ENCODE measurements at regions not wholly inside any gene's neighbourhood (a gene's known extent, or its start where the extent isn't known, plus 50 kb on each side); places are given as distances from the start of the nearest gene placed in this dataset.
"Not testable (repeated sequence)": the region's sequence is repeated elsewhere in the genome, so short reads cannot be mapped to it uniquely, and the experiment has no call there.

DNA sequence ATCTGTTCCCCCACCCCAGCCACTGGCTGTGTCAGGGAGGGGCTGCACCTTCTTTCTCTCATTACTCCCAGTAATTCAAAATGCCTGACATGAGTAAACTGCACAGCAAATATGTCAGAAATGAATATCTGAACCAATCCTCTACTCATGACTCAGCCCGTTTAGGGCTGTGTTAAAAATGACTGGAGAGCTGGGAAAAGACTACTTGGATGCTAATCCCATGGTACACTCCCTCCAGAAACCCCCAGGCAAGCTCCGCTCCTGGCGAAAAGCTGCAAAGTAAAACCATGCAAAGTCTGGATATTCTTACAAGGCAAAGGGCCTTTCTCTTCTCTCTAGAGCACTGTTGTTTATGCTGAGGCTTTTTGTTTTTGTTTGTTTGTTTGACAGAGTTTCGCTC, 448.1 kb upstream of the DYNLRB2 start (continued):
- no peak for TF ChIP-seq KAT7 (CRISPR knock-in tag; IDR thresholded peaks at IDR 0.05; ENCODE audit: borderline replicate concordance)
- TF ChIP-seq, protein P1, sequence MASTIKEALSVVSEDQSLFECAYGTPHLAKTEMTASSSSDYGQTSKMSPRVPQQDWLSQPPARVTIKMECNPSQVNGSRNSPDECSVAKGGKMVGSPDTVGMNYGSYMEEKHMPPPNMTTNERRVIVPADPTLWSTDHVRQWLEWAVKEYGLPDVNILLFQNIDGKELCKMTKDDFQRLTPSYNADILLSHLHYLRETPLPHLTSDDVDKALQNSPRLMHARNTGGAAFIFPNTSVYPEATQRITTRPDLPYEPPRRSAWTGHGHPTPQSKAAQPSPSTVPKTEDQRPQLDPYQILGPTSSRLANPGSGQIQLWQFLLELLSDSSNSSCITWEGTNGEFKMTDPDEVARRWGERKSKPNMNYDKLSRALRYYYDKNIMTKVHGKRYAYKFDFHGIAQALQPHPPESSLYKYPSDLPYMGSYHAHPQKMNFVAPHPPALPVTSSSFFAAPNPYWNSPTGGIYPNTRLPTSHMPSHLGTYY (CRISPR knock-in tag; IDR thresholded peaks at IDR 0.05) = no peak

DNA sequence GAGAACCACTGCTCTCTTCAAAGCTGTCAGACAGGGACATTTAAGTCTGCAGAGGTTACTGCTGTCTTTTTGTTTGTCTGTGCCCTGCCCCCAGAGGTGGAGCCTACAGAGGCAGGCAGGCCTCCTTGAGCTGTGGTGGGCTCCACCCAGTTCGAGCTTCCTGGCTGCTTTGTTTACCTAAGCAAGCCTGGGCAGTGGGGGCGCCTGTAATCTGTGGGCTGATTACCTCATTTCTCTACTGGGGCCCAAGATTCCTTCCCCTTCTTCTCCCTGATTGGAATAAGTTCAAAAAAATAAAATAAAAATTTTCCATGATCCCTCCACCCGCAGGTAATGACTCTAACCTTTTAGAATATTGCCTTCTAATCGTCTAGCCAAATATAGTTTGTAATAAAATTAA, 449.3 kb upstream of the DYNLRB2 start:
- ATAC-seq (peak; percentile 82), DNase-seq (ENCODE audit: low spot score) (peak; percentile 25)
- H3K4me3 Mint-ChIP-seq; POLR2A ChIA-PET; CTCF ChIA-PET; H3K36me3 Mint-ChIP-seq; H3K9me3 Mint-ChIP-seq; H3K27ac Mint-ChIP-seq; H3K27me3 Mint-ChIP-seq (ENCODE audit: low read depth): not testable (repeated sequence)
- H3K4me1 Mint-ChIP-seq = peaks cover 12% of the 10 kb centered on the region

DNA sequence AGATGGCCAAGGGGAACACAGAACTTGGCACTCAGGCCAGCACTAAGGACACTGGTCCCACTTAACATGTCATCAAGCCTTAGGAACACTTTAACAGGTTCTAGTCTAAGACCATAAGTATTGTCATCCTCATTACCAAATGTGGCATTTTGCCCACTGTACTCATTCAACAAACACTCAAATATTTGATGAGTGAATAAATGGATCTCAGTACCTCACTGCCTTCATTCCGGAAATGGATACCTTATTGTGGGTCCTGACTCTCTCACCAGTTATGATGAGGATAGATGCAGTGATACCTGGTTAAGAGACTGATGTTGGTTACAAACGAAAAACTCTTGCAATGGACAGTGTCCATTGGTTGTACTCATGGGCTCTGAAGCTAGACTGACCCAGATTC, 455.2 kb upstream of the DYNLRB2 start:
- Mint-ChIP-seq H3K36me3 (no peaks in the 10 kb centered on the region), H3K27me3 (ENCODE audit: low read depth) (no peaks in the 10 kb centered on the region), H3K9me3 (no peaks in the 10 kb centered on the region), H3K4me3 (no peak overlapping the region), H3K4me1 (peaks cover 7% of the 10 kb centered on the region; the same call in 1 of the 2 replicates), H3K27ac (no peak overlapping the region)
- DNase-seq (ENCODE audit: low spot score) (no peak), ATAC-seq (no peak)
- POLR2A ChIA-PET = no interaction called here
- TF ChIP-seq, protein P2, sequence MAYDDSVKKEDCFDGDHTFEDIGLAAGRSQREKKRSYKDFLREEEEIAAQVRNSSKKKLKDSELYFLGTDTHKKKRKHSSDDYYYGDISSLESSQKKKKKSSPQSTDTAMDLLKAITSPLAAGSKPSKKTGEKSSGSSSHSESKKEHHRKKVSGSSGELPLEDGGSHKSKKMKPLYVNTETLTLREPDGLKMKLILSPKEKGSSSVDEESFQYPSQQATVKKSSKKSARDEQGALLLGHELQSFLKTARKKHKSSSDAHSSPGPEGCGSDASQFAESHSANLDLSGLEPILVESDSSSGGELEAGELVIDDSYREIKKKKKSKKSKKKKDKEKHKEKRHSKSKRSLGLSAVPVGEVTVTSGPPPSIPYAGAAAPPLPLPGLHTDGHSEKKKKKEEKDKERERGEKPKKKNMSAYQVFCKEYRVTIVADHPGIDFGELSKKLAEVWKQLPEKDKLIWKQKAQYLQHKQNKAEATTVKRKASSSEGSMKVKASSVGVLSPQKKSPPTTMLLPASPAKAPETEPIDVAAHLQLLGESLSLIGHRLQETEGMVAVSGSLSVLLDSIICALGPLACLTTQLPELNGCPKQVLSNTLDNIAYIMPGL (CRISPR knock-in tag; IDR thresholded peaks at IDR 0.05) = no peak
- TF ChIP-seq, protein P3, sequence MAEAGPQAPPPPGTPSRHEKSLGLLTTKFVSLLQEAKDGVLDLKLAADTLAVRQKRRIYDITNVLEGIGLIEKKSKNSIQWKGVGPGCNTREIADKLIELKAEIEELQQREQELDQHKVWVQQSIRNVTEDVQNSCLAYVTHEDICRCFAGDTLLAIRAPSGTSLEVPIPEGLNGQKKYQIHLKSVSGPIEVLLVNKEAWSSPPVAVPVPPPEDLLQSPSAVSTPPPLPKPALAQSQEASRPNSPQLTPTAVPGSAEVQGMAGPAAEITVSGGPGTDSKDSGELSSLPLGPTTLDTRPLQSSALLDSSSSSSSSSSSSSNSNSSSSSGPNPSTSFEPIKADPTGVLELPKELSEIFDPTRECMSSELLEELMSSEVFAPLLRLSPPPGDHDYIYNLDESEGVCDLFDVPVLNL (CRISPR knock-in tag; IDR thresholded peaks at IDR 0.05; ENCODE audit: borderline replicate concordance, low read depth) = no peak
- TF ChIP-seq, protein P4, sequence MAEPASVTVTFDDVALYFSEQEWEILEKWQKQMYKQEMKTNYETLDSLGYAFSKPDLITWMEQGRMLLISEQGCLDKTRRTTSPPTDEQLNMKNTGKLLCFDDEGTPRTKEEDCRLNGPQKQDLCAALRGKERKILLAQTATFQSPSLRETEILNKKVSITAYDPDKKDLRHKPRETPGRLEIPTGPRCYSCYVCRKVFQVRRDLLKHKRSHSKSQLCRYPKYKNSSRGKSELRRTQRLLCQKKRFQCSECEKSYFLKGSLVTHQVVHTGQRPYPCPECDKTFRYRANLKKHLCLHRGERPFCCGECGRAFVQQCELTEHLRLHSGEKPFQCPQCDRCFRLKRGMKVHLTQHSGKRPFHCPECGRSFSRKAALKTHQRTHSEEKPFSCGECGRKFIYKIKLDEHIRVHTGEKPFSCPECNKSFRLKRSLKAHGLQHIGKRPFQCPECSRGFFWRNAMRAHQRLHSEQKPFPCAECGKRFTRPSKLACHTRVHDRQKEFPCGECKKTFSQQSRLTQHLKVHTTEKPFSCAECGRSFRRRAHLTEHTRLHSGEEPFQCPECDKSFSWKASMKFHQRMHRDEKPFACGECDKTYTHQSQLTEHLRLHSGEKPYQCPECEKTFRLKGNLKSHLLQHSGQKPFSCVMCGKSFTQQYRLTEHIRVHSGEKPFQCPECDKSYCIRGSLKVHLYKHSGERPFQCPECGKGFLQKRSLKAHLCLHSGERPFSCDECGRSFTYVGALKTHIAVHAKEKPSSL (CRISPR knock-in tag; conservative IDR thresholded peaks at IDR 0.05) = no peak
- TF ChIP-seq, protein P5, sequence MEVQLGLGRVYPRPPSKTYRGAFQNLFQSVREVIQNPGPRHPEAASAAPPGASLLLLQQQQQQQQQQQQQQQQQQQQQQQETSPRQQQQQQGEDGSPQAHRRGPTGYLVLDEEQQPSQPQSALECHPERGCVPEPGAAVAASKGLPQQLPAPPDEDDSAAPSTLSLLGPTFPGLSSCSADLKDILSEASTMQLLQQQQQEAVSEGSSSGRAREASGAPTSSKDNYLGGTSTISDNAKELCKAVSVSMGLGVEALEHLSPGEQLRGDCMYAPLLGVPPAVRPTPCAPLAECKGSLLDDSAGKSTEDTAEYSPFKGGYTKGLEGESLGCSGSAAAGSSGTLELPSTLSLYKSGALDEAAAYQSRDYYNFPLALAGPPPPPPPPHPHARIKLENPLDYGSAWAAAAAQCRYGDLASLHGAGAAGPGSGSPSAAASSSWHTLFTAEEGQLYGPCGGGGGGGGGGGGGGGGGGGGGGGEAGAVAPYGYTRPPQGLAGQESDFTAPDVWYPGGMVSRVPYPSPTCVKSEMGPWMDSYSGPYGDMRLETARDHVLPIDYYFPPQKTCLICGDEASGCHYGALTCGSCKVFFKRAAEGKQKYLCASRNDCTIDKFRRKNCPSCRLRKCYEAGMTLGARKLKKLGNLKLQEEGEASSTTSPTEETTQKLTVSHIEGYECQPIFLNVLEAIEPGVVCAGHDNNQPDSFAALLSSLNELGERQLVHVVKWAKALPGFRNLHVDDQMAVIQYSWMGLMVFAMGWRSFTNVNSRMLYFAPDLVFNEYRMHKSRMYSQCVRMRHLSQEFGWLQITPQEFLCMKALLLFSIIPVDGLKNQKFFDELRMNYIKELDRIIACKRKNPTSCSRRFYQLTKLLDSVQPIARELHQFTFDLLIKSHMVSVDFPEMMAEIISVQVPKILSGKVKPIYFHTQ (CRISPR knock-in tag; IDR thresholded peaks at IDR 0.05) = no peak
- TF ChIP-seq EMX1 (CRISPR knock-in tag; IDR thresholded peaks at IDR 0.05) (no peak), ZNF396 (CRISPR knock-in tag; IDR thresholded peaks at IDR 0.05; ENCODE audit: borderline replicate concordance) (no peak), ESRRA (CRISPR knock-in tag; IDR thresholded peaks at IDR 0.05; ENCODE audit: borderline replicate concordance) (no peak), NR1H2 (CRISPR knock-in tag; IDR thresholded peaks at IDR 0.05) (no peak)
- TF ChIP-seq, protein P6, sequence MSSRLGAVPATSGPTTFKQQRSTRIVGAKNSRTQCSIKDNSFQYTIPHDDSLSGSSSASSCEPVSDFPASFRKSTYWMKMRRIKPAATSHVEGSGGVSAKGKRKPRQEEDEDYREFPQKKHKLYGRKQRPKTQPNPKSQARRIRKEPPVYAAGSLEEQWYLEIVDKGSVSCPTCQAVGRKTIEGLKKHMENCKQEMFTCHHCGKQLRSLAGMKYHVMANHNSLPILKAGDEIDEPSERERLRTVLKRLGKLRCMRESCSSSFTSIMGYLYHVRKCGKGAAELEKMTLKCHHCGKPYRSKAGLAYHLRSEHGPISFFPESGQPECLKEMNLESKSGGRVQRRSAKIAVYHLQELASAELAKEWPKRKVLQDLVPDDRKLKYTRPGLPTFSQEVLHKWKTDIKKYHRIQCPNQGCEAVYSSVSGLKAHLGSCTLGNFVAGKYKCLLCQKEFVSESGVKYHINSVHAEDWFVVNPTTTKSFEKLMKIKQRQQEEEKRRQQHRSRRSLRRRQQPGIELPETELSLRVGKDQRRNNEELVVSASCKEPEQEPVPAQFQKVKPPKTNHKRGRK (CRISPR knock-in tag; IDR thresholded peaks at IDR 0.05; ENCODE audit: borderline replicate concordance) = no peak
- TF ChIP-seq, protein P7, sequence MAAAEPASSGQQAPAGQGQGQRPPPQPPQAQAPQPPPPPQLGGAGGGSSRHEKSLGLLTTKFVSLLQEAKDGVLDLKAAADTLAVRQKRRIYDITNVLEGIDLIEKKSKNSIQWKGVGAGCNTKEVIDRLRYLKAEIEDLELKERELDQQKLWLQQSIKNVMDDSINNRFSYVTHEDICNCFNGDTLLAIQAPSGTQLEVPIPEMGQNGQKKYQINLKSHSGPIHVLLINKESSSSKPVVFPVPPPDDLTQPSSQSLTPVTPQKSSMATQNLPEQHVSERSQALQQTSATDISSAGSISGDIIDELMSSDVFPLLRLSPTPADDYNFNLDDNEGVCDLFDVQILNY (CRISPR knock-in tag; IDR thresholded peaks at IDR 0.05) = no peak
- CTCF ChIA-PET = interaction anchor here (0.8 kb wide), 1 partner anchor 191 kb away, joined by 3 read pairs; no protein-coding TSS in a partner anchor

All from WTC11 (cell line).